ENCODE measurements at regions not wholly inside any gene's neighbourhood (a gene's known extent, or its start where the extent isn't known, plus 50 kb on each side); places are given as distances from the start of the nearest gene placed in this dataset.

- Histone ChIP-seq H3K79me2 (replicated peaks; ENCODE audit: insufficient read depth) (no peaks in the 10 kb centered on the region), H3K4me3 (no peak overlapping the region), H3K4me1 (ENCODE audit: insufficient read depth) (peaks cover 15% of the 10 kb centered on the region), H3K4me2 (no peak overlapping the region), H3F3A (replicated peaks; ENCODE audit: low read depth) (peaks cover 3% of the 10 kb centered on the region), H3K9me2 (ENCODE audit: insufficient read depth) (no peaks in the 10 kb centered on the region), H3K27ac (ENCODE audit: low read depth) (no peak overlapping the region), H3K36me3 (ENCODE audit: insufficient read depth) (no peaks in the 10 kb centered on the region), H4K20me1 (replicated peaks; ENCODE audit: insufficient read depth) (no peaks in the 10 kb centered on the region), H2AFZ (no peak overlapping the region), H3K27me3 (ENCODE audit: insufficient read depth) (peaks cover 14% of the 10 kb centered on the region)
- TF ChIP-seq POLR2AphosphoS5 (IDR thresholded peaks at IDR 0.05; ENCODE audit: low read depth) (no peak), ZNF114 (CRISPR knock-in tag; IDR thresholded peaks at IDR 0.05) (no peak), EZH2 (IDR thresholded peaks at IDR 0.05; ENCODE audit: low read depth, unreplicated experiment) (no peak), NANOG (IDR thresholded peaks at IDR 0.05; ENCODE audit: borderline replicate concordance) (no peak), ZNF462 (CRISPR knock-in tag; IDR thresholded peaks at IDR 0.05) (no peak), ZNF331 (CRISPR knock-in tag; IDR thresholded peaks at IDR 0.05; ENCODE audit: low read depth) (no peak), REST (IDR thresholded peaks at IDR 0.05; ENCODE audit: unreplicated experiment) (no peak), ETS1 (IDR thresholded peaks at IDR 0.05) (no peak), EZH2phosphoT487 (IDR thresholded peaks at IDR 0.05; ENCODE audit: unreplicated experiment) (no peak), STAT1 (IDR thresholded peaks at IDR 0.05; ENCODE audit: unreplicated experiment) (no peak), JUNB (IDR thresholded peaks at IDR 0.05; ENCODE audit: unreplicated experiment) (no peak), CREB1 (CRISPR knock-in tag; IDR thresholded peaks at IDR 0.05; ENCODE audit: low read depth) (no peak)
- TF ChIP-seq, protein P1, sequence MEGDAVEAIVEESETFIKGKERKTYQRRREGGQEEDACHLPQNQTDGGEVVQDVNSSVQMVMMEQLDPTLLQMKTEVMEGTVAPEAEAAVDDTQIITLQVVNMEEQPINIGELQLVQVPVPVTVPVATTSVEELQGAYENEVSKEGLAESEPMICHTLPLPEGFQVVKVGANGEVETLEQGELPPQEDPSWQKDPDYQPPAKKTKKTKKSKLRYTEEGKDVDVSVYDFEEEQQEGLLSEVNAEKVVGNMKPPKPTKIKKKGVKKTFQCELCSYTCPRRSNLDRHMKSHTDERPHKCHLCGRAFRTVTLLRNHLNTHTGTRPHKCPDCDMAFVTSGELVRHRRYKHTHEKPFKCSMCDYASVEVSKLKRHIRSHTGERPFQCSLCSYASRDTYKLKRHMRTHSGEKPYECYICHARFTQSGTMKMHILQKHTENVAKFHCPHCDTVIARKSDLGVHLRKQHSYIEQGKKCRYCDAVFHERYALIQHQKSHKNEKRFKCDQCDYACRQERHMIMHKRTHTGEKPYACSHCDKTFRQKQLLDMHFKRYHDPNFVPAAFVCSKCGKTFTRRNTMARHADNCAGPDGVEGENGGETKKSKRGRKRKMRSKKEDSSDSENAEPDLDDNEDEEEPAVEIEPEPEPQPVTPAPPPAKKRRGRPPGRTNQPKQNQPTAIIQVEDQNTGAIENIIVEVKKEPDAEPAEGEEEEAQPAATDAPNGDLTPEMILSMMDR (conservative IDR thresholded peaks at IDR 0.05; ENCODE audit: low read depth in 2 of 2) = no peak
- no peak for ATAC-seq
- no peak overlapping the region for H3K27ac Mint-ChIP-seq
- DNase-seq (ENCODE audit: low spot score) = no peak
- H3K36me3 Mint-ChIP-seq (ENCODE audit: low read depth) = peaks cover 7% of the 10 kb centered on the region; the same call in 1 of the 3 replicates
- peaks cover 19% of the 10 kb centered on the region for H3K27me3 Mint-ChIP-seq (ENCODE audit: insufficient read depth, low read depth, poor library complexity)
- H3K4me3 Mint-ChIP-seq = no peak overlapping the region
- H3K4me1 Mint-ChIP-seq = peaks cover 23% of the 10 kb centered on the region
- H3K9me3 Mint-ChIP-seq = peaks cover 12% of the 10 kb centered on the region
These were observed 99.4 kb downstream of the FOXD2 start for GRCh38 chr1:47537268-47537667.
